Hepatic stellate cell (primary cell): ENCODE measurements at regions not wholly inside any gene's neighbourhood (a gene's known extent, or its start where the extent isn't known, plus 50 kb on each side); places are given as distances from the start of the nearest gene placed in this dataset.

ENCODE experiments used
- DNase-seq: peaks from one replicate; pipeline ENCODE4 v3.0.0; 2011; ENCODE audit warnings: low spot score

- peak; percentile 88 for DNase-seq
These were observed 105.4 kb upstream of the MED13L start for GRCh38 chr12:116382686-116383530.

- no peak for DNase-seq
These were observed 106.7 kb upstream of the MED13L start for GRCh38 chr12:116384175-116384574.

- no peak for DNase-seq
These were observed 107.4 kb upstream of the MED13L start for GRCh38 chr12:116384691-116385485.

GRCh38 chr12:116385486-116386217, 108.2 kb upstream of the MED13L start:
- DNase-seq = no peak

- no peak for DNase-seq
These were observed 111.8 kb upstream of the MED13L start for GRCh38 chr12:116389326-116389725.

GRCh38 chr12:116389990-116390389, 112.5 kb upstream of the MED13L start:
- DNase-seq = peak; percentile 81

- DNase-seq = no peak
These were observed 113.2 kb upstream of the MED13L start for GRCh38 chr12:116390401-116391335.

GRCh38 chr12:116391501-116391900, 114.0 kb upstream of the MED13L start:
- DNase-seq = no peak

- peak; percentile 21 for DNase-seq
These were observed 114.6 kb upstream of the MED13L start for GRCh38 chr12:116392061-116392460.

- no peak for DNase-seq
These were observed 115.8 kb upstream of the MED13L start for GRCh38 chr12:116393255-116393654.

- no peak for DNase-seq
These were observed 116.6 kb upstream of the MED13L start for GRCh38 chr12:116393859-116394650.

- DNase-seq = no peak
These were observed 117.9 kb upstream of the MED13L start for GRCh38 chr12:116395396-116395795.

GRCh38 chr12:116397148-116397547, 119.7 kb upstream of the MED13L start:
- no peak for DNase-seq

GRCh38 chr12:116398193-116398592, 120.7 kb upstream of the MED13L start:
- DNase-seq = no peak

GRCh38 chr12:116399055-116399454, 121.6 kb upstream of the MED13L start:
- DNase-seq = no peak

- DNase-seq = no peak
These were observed 123.3 kb upstream of the MED13L start for GRCh38 chr12:116400636-116401372.

- DNase-seq = no peak
These were observed 124.1 kb upstream of the MED13L start for GRCh38 chr12:116401565-116401964.

GRCh38 chr12:116402163-116402939, 124.9 kb upstream of the MED13L start:
- no peak for DNase-seq

GRCh38 chr12:116403546-116403945, 126.1 kb upstream of the MED13L start:
- DNase-seq = no peak
